GM12878 (cell line): ENCODE measurements at regions not wholly inside any gene's neighbourhood (a gene's known extent, or its start where the extent isn't known, plus 50 kb on each side); places are given as distances from the start of the nearest gene placed in this dataset.

ENCODE experiments used
- ATAC-seq: fragments of 200-7000 bp; cut with Tn5 transposase; 3 replicates; pipeline ENCODE4 v1.9.1; 2020; ENCODE audit warnings: mild to moderate bottlenecking, moderate library complexity
- BruUV-seq: library from RNA; stranded (reverse); fragments of 400-500 nt; replicated peaks from 2 replicates; lab custom pipeline; 2021; lab: Mats Ljungman, UMichigan
- CTCF ChIA-PET: fragments of 300-600 bp; sonication (Branson Sonifier 250); formaldehyde crosslinking; extraction: SDS; loops from one replicate; lab custom pipeline; 2021; ENCODE audit warnings: inconsistent platforms; lab: Yijun Ruan, JAX
- POLR2A ChIA-PET: fragments of 350-600 bp; formaldehyde crosslinking; extraction: SDS; loops from one replicate; lab custom pipeline; 2021; ENCODE audit warnings: inconsistent platforms; lab: Charles Lee
- RAD21 ChIA-PET: fragments of 300-600 bp; sonication (Branson Sonifier 250); formaldehyde crosslinking; loops from one replicate; lab custom pipeline; 2023; ENCODE audit warnings: antibody characterized with exemption; ENCODE audit not compliant: unreplicated experiment; lab: Charles Lee
- SMC1A ChIA-PET: fragments of 300-600 bp; sonication (Branson Sonifier 250); formaldehyde crosslinking; loops from one replicate; lab custom pipeline; 2023; ENCODE audit not compliant: unreplicated experiment, uncharacterized antibody; lab: Charles Lee
- DNase-seq: peaks from one replicate; pipeline ENCODE4 v3.0.0-alpha.2; 2011; ENCODE audit warnings: low read depth, low spot score
- FAIRE-seq: peaks from 3 replicates; lab custom pipeline; 2011; peaks lifted over from hg19 to GRCh38; lab: Jason Lieb, UNC
- H2AFZ ChIP-seq: 2 replicates; pipeline ENCODE4 v1.6.0; 2011; ENCODE audit warnings: low read depth, low read length, control low read depth; ENCODE audit not compliant: control insufficient read depth
- H3K27ac ChIP-seq: 2 replicates; pipeline ENCODE4 v1.5.1; 2011; ENCODE audit warnings: control low read depth; ENCODE audit not compliant: control insufficient read depth, insufficient read depth
- H3K27me3 ChIP-seq, 2 experiments: replicated peaks in 1 of 2; 2 replicates each; pipeline versions ENCODE4 v1.6.0 to v1.6.1; 2011; ENCODE audit warnings: low read length in 1 of 2; ENCODE audit not compliant: control insufficient read depth in 2 of 2, insufficient read depth in 2 of 2
- H3K36me3 ChIP-seq, 2 experiments: 2 replicates each; pipeline ENCODE4 v1.5.1; 2011; ENCODE audit warnings: low read length in 1 of 2; ENCODE audit not compliant: control insufficient read depth in 2 of 2, insufficient read depth in 2 of 2
- H3K4me1 ChIP-seq: 2 replicates; pipeline ENCODE4 v1.6.1; 2011; ENCODE audit warnings: mild to moderate bottlenecking, low read length, moderate library complexity, mixed read lengths; ENCODE audit not compliant: control insufficient read depth, insufficient read depth
- H3K4me2 ChIP-seq: 2 replicates; pipeline ENCODE4 v1.6.0; 2011; ENCODE audit warnings: control low read depth; ENCODE audit not compliant: control insufficient read depth, insufficient read depth
- H3K4me3 ChIP-seq: fragments of 200-600 bp; sonication (generic); 2 replicates; pipeline ENCODE4 v1.5.1; 2016
- H3K79me2 ChIP-seq: 2 replicates; pipeline ENCODE4 v1.6.0; 2011; ENCODE audit warnings: low read length; ENCODE audit not compliant: control insufficient read depth, insufficient read depth
- H3K9ac ChIP-seq: 2 replicates; pipeline ENCODE4 v1.8.0; 2011; ENCODE audit warnings: low read length, control low read depth, mixed read lengths; ENCODE audit not compliant: control insufficient read depth, insufficient read depth
- H3K9me3 ChIP-seq: replicated peaks from 3 replicates; pipeline ENCODE4 v1.5.1; 2011; ENCODE audit warnings: mild to moderate bottlenecking, low read length; ENCODE audit not compliant: control insufficient read depth, insufficient read depth
- H4K20me1 ChIP-seq: 2 replicates; pipeline ENCODE4 v1.6.0; 2011; ENCODE audit not compliant: control insufficient read depth, insufficient read depth
- BACH1 ChIP-seq: fragments of 450-650 bp; IDR thresholded peaks from 2 replicates; pipeline ENCODE4 v1.6.1; 2017; ENCODE audit warnings: mild to moderate bottlenecking, borderline replicate concordance
- CHD4 ChIP-seq: fragments of 200-600 bp; sonication (generic); IDR thresholded peaks from 2 replicates; pipeline ENCODE4 v1.6.1; 2016; ENCODE audit warnings: mild to moderate bottlenecking
- CREB1 ChIP-seq: IDR thresholded peaks from 2 replicates; pipeline ENCODE4 v1.6.1; 2012; ENCODE audit warnings: low read depth, mild to moderate bottlenecking, inconsistent platforms
- CUX1 ChIP-seq: IDR thresholded peaks from 2 replicates; pipeline ENCODE4 v1.6.1; 2012; ENCODE audit warnings: improper control_type of control experiment, low read depth, low read length; ENCODE audit not compliant: insufficient replicate concordance
- E4F1 ChIP-seq: fragments of 450-650 bp; IDR thresholded peaks from 2 replicates; pipeline ENCODE4 v1.6.1; 2018; ENCODE audit warnings: borderline replicate concordance, mild to moderate bottlenecking; ENCODE audit not compliant: partially characterized antibody
- FOS ChIP-seq: IDR thresholded peaks from 3 replicates; pipeline ENCODE4 v1.6.1; 2011; ENCODE audit warnings: borderline replicate concordance; ENCODE audit not compliant: insufficient read length; ENCODE audit errors: extremely low read depth
- JUNB ChIP-seq: IDR thresholded peaks from 2 replicates; pipeline ENCODE4 v1.6.1; 2016; ENCODE audit warnings: antibody characterized with exemption, mild to moderate bottlenecking
- MTA3 ChIP-seq: IDR thresholded peaks from 2 replicates; pipeline ENCODE4 v1.6.1; 2012; ENCODE audit warnings: low read length, inconsistent platforms, borderline replicate concordance
- MYB ChIP-seq: fragments of 150-350 bp; IDR thresholded peaks from 2 replicates; pipeline ENCODE4 v1.6.1; 2014; ENCODE audit warnings: mild to moderate bottlenecking, low read depth, low read length, borderline replicate concordance
- NFIC ChIP-seq: IDR thresholded peaks from 2 replicates; pipeline ENCODE4 v1.6.1; 2012; ENCODE audit warnings: low read depth, mild to moderate bottlenecking, inconsistent platforms, low read length, moderate library complexity
- REST ChIP-seq: IDR thresholded peaks from 2 replicates; pipeline ENCODE4 v1.6.1; 2012; ENCODE audit warnings: mild to moderate bottlenecking, low read depth, low read length
- SMAD1 ChIP-seq: fragments of 450-650 bp; IDR thresholded peaks from 2 replicates; pipeline ENCODE4 v1.6.1; 2018; ENCODE audit warnings: mild to moderate bottlenecking, low read depth; ENCODE audit not compliant: partially characterized antibody
- SMC3 ChIP-seq: IDR thresholded peaks from 2 replicates; pipeline ENCODE4 v1.6.1; 2011; ENCODE audit warnings: low read length, improper control_type of control experiment, borderline replicate concordance
- ZBED1 ChIP-seq: IDR thresholded peaks from 2 replicates; pipeline ENCODE4 v1.6.1; 2016; ENCODE audit warnings: borderline replicate concordance
- ZNF622 ChIP-seq: fragments of 450-650 bp; IDR thresholded peaks from 2 replicates; pipeline ENCODE4 v1.6.1; 2017; ENCODE audit warnings: mild to moderate bottlenecking, inconsistent platforms
- WGBS: methylation state at CpG from one replicate; pipeline ENCODE4 v1.1.6; 2016; ENCODE audit warnings: low lambda C conversion rate; ENCODE audit not compliant: insufficient replicate concordance, insufficient coverage; ENCODE audit errors: missing lambda C conversion rate; 5-methylcytosine and 5-hydroxymethylcytosine counted together
- in situ Hi-C: fragments of 300-500 bp; cut with MboI; formaldehyde crosslinking; loops from 9 replicates; pipeline ENCODE4 v1.14.3; 2018; ENCODE audit warnings: mixed read lengths
- intact Hi-C: fragments of 100-400 bp; cut with micrococcal nuclease; formaldehyde crosslinking; loops from one replicate; pipeline ENCODE4 v1.14.2; 2022; ENCODE audit not compliant: unreplicated experiment

GRCh38 chr5:2095011-2095410, 212.3 kb upstream of the IRX4 start:
- H4K20me1 ChIP-seq, result no peaks in the 10 kb centered on the region
- ChIA-PET POLR2A (no interaction called here), SMC1A (no interaction called here), CTCF (no interaction called here), RAD21 (no interaction called here)
- in situ Hi-C loops, result no loop called here
- DNase-seq (no peak), ATAC-seq (no peak), FAIRE-seq (no peak)
- intact Hi-C loops, result no loop called here
- H3K4me2 ChIP-seq, result no peak overlapping the region
- H3K9ac ChIP-seq, result no peak overlapping the region
- H3K4me3 ChIP-seq, result no peak overlapping the region
- H3K79me2 ChIP-seq, result no peaks in the 10 kb centered on the region
- H2AFZ ChIP-seq, result no peak overlapping the region
- no peaks in the 10 kb centered on the region for H3K27me3 ChIP-seq
- H3K4me1 ChIP-seq, result no peaks in the 10 kb centered on the region
- H3K9me3 ChIP-seq, result no peaks in the 10 kb centered on the region; the same call in 2 of the 3 replicates
- 89% methylated on average over 12 of the region's 12 CpGs for WGBS
- no peaks in the 10 kb centered on the region for H3K36me3 ChIP-seq
- no peak overlapping the region for H3K27ac ChIP-seq
- BruUV-seq, result no TSS peak
- no peak for TF ChIP-seq JUNB
- TF ChIP-seq ZNF622, result no peak
- no peak for TF ChIP-seq REST
- no peak for TF ChIP-seq NFIC
- TF ChIP-seq BACH1, result no peak
- no peak for TF ChIP-seq MTA3
- no peak for TF ChIP-seq SMC3
- TF ChIP-seq E4F1, result no peak
- TF ChIP-seq FOS, result no peak
- TF ChIP-seq SMAD1, result no peak
- no peak for TF ChIP-seq CUX1
- no peak for TF ChIP-seq CREB1
- no peak for TF ChIP-seq MYB
- TF ChIP-seq ZBED1, result no peak
- no peak for TF ChIP-seq CHD4
